ENCODE measurements at regions not wholly inside any gene's neighbourhood (a gene's known extent, or its start where the extent isn't known, plus 50 kb on each side); places are given as distances from the start of the nearest gene placed in this dataset.

- H3K4me2 ChIP-seq = no peak overlapping the region
- H3K9ac ChIP-seq = no peak overlapping the region
- H3K4me1 ChIP-seq (ENCODE audit: low read depth, poor library complexity, severe bottlenecking) = no peaks in the 10 kb centered on the region
- no peaks in the 10 kb centered on the region for H4K20me1 ChIP-seq (ENCODE audit: insufficient read depth)
- no peak overlapping the region for H3K4me3 ChIP-seq (IDR thresholded peaks at IDR 0.05; ENCODE audit: insufficient read depth, low read depth, low read length)
- H3K79me2 ChIP-seq (ENCODE audit: insufficient read depth, low read depth) = no peaks in the 10 kb centered on the region
- TF ChIP-seq CTCF (conservative IDR thresholded peaks at IDR 0.05; ENCODE audit: low read depth, low read length) = no peak
- no peak overlapping the region for H3K27ac ChIP-seq
- H3K27me3 ChIP-seq (ENCODE audit: insufficient read depth, low read depth) = peaks cover 50% of the 10 kb centered on the region; the same call in 1 of the 2 replicates
- H2AFZ ChIP-seq (ENCODE audit: low read depth) = no peak overlapping the region
- no peaks in the 10 kb centered on the region for H3K36me3 ChIP-seq (ENCODE audit: insufficient read depth)
Observed at GRCh38 chr1:22331618-22332423, 119.8 kb upstream of the ZBTB40 start.

- no peaks in the 10 kb centered on the region for H3K36me3 ChIP-seq (ENCODE audit: insufficient read depth)
- H3K9ac ChIP-seq = no peak overlapping the region
- H3K4me2 ChIP-seq = no peak overlapping the region
- no peak overlapping the region for H3K4me3 ChIP-seq (IDR thresholded peaks at IDR 0.05; ENCODE audit: insufficient read depth, low read depth, low read length)
- no peak for TF ChIP-seq CTCF (conservative IDR thresholded peaks at IDR 0.05; ENCODE audit: low read depth, low read length)
- H4K20me1 ChIP-seq (ENCODE audit: insufficient read depth) = no peaks in the 10 kb centered on the region
- no peaks in the 10 kb centered on the region for H3K4me1 ChIP-seq (ENCODE audit: low read depth, poor library complexity, severe bottlenecking)
- peaks cover 46% of the 10 kb centered on the region; the same call in 1 of the 2 replicates for H3K27me3 ChIP-seq (ENCODE audit: insufficient read depth, low read depth)
- H3K27ac ChIP-seq = no peak overlapping the region
- H3K79me2 ChIP-seq (ENCODE audit: insufficient read depth, low read depth) = no peaks in the 10 kb centered on the region
- H2AFZ ChIP-seq (ENCODE audit: low read depth) = no peak overlapping the region
Observed at GRCh38 chr1:22332424-22332717, 119.3 kb upstream of the ZBTB40 start.

- TF ChIP-seq CTCF (conservative IDR thresholded peaks at IDR 0.05; ENCODE audit: low read depth, low read length) = no peak
- no peak overlapping the region for H3K27ac ChIP-seq
- H3K27me3 ChIP-seq (ENCODE audit: insufficient read depth, low read depth) = peaks cover 40% of the 10 kb centered on the region; the same call in 1 of the 2 replicates
- no peak overlapping the region for H3K9ac ChIP-seq
- no peak overlapping the region for H3K4me2 ChIP-seq
- H2AFZ ChIP-seq (ENCODE audit: low read depth) = no peak overlapping the region
- H3K4me3 ChIP-seq (IDR thresholded peaks at IDR 0.05; ENCODE audit: insufficient read depth, low read depth, low read length) = no peak overlapping the region
- no peaks in the 10 kb centered on the region for H3K36me3 ChIP-seq (ENCODE audit: insufficient read depth)
- no peaks in the 10 kb centered on the region for H3K4me1 ChIP-seq (ENCODE audit: low read depth, poor library complexity, severe bottlenecking)
- H4K20me1 ChIP-seq (ENCODE audit: insufficient read depth) = no peaks in the 10 kb centered on the region
- no peaks in the 10 kb centered on the region for H3K79me2 ChIP-seq (ENCODE audit: insufficient read depth, low read depth)
Observed at GRCh38 chr1:22332795-22333499, 118.7 kb upstream of the ZBTB40 start.

- Histone ChIP-seq H2AFZ (ENCODE audit: low read depth) (no peak overlapping the region), H3K79me2 (ENCODE audit: insufficient read depth, low read depth) (no peaks in the 10 kb centered on the region), H3K4me1 (ENCODE audit: low read depth, poor library complexity, severe bottlenecking) (no peaks in the 10 kb centered on the region), H3K4me2 (no peak overlapping the region), H4K20me1 (ENCODE audit: insufficient read depth) (no peaks in the 10 kb centered on the region), H3K36me3 (ENCODE audit: insufficient read depth) (no peaks in the 10 kb centered on the region), H3K4me3 (IDR thresholded peaks at IDR 0.05; ENCODE audit: insufficient read depth, low read depth, low read length) (no peak overlapping the region), H3K27ac (no peak overlapping the region), H3K27me3 (ENCODE audit: insufficient read depth, low read depth) (peaks cover 35% of the 10 kb centered on the region; the same call in 1 of the 2 replicates), H3K9ac (no peak overlapping the region)
- no peak for TF ChIP-seq CTCF (conservative IDR thresholded peaks at IDR 0.05; ENCODE audit: low read depth, low read length)
Observed at GRCh38 chr1:22333516-22334121, 118.0 kb upstream of the ZBTB40 start.

All from KMS-11 (cell line).